22Rv1 (cell line): ENCODE measurements at regions not wholly inside any gene's neighbourhood (a gene's known extent, or its start where the extent isn't known, plus 50 kb on each side); places are given as distances from the start of the nearest gene placed in this dataset.

ENCODE experiments used
- H3K27ac ChIP-seq: fragments of 450-650 bp; 2 replicates; pipeline ENCODE4 v1.5.1; 2017
- CTCF ChIP-seq: fragments of 450-650 bp; IDR thresholded peaks from 2 replicates; pipeline ENCODE4 v1.5.1; 2017; ENCODE audit warnings: mild to moderate bottlenecking
- ZFX ChIP-seq: fragments of 450-650 bp; IDR thresholded peaks from 2 replicates; pipeline ENCODE4 v1.6.1; 2017; ENCODE audit warnings: antibody characterized with exemption, borderline replicate concordance

DNA sequence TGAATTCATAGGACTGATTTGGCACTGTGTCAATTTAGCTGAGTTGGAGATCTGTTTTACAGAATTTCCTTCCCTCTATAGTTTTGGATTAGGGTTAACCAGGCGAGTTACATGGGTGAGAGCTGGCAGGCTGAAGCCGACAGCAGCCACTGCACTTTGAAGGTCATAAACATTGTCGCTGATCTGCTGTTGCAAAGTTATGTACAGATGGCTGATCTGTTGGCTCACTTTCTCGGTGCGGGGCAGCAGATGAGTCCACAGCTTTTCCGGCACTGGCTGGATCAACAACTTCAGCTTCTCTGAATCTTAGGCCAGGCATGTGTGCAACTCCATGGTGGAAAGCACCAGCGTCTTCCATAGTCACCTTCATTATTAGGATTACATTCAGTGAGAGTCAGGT lies 173.7 kb downstream of the GPAT3 start:
- TF ChIP-seq ZFX: no peak
- no peak for TF ChIP-seq CTCF
- no peak overlapping the region for H3K27ac ChIP-seq

GRCh38 chr4:83708500-83709175 lies 172.7 kb downstream of the GPAT3 start:
- no peak overlapping the region for H3K27ac ChIP-seq
- TF ChIP-seq CTCF: no peak
- TF ChIP-seq ZFX: no peak

GRCh38 chr4:83704786-83705185 lies 168.9 kb downstream of the GPAT3 start:
- no peak overlapping the region for H3K27ac ChIP-seq
- no peak for TF ChIP-seq CTCF
- TF ChIP-seq ZFX: no peak

GRCh38 chr4:83703752-83704151 lies 167.8 kb downstream of the GPAT3 start:
- H3K27ac ChIP-seq: no peak overlapping the region
- TF ChIP-seq CTCF: no peak
- TF ChIP-seq ZFX: no peak

DNA sequence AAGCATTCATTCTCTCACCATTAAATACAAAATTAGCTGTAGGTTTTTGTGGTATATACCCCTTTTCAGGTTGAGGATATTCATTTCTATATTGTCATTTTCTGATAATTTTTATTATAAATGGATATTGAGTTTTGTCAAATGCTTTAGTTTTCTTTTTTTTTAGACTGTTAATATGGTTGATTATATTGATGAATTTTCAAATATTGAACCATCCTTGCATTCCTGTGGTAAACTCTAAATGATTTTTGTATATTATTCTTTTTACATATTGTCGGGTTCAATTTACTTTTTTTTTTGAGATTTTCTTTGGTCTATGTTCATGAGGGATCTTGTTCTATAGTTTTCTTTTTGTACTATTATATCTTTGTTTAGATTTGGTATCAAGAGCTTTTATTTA lies 165.1 kb downstream of the GPAT3 start:
- TF ChIP-seq ZFX: no peak
- no peak for TF ChIP-seq CTCF
- H3K27ac ChIP-seq: no peak overlapping the region

- TF ChIP-seq ZFX (no peak), CTCF (no peak)
- no peak overlapping the region for H3K27ac ChIP-seq
Measured at GRCh38 chr4:83699358-83699757, 163.4 kb downstream of the GPAT3 start.

DNA sequence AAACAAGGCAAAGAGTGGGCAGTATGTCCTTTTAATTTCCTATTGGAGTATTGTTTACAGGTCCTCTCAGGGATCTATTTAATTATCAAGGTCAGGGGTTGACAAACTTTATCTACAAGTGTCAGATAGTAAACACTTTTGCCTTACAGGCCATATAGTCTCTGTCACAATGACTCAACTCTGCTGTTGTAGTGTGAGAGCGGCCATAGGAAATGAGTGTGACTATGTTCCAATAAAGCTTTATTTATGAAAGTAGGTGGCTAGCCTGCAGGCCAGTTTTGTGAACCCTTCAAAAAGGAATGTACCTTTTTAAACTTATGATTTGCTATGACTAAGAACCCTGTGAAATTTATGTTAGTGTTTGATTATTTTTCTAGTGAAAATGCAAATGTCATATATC lies 156.1 kb downstream of the GPAT3 start:
- no peak overlapping the region for H3K27ac ChIP-seq
- no peak for TF ChIP-seq ZFX
- TF ChIP-seq CTCF: no peak
